WTC11 (cell line): ENCODE measurements at regions not wholly inside any gene's neighbourhood (a gene's known extent, or its start where the extent isn't known, plus 50 kb on each side); places are given as distances from the start of the nearest gene placed in this dataset.

Source experiments
- ATAC-seq: fragments of 200-7000 bp; cut with Tn5 transposase; 2 replicates; pipeline ENCODE4 v1.10.0; 2021; ENCODE audit warnings: mild to moderate bottlenecking, moderate library complexity
- CTCF ChIA-PET: fragments of 300-600 bp; sonication (Branson Sonifier 250); formaldehyde crosslinking; loops from one replicate; lab custom pipeline; 2021; ENCODE audit warnings: antibody characterized with exemption; lab: Charles Lee
- POLR2A ChIA-PET: fragments of 350-600 bp; sonication (Branson Sonifier 250); formaldehyde crosslinking; loops from one replicate; lab custom pipeline; 2021; ENCODE audit warnings: antibody characterized with exemption; lab: Charles Lee
- DNase-seq: peaks from one replicate; pipeline ENCODE4 v3.0.0; 2021; ENCODE audit warnings: low spot score
- H3K27ac Mint-ChIP-seq: 2 replicates; pipeline ENCODE4 v1.8.0; 2021; ENCODE audit warnings: mixed read lengths
- H3K27me3 Mint-ChIP-seq: 2 replicates; pipeline ENCODE4 v1.8.0; 2021; ENCODE audit warnings: low read depth, mild to moderate bottlenecking, moderate library complexity, mixed read lengths
- H3K36me3 Mint-ChIP-seq: 2 replicates; pipeline ENCODE4 v1.8.0; 2021; ENCODE audit warnings: mixed read lengths
- H3K4me1 Mint-ChIP-seq: 2 replicates; pipeline ENCODE4 v1.8.0; 2022; ENCODE audit warnings: mixed read lengths
- H3K4me3 Mint-ChIP-seq: 2 replicates; pipeline ENCODE4 v1.8.0; 2021; ENCODE audit warnings: mild to moderate bottlenecking, moderate library complexity, mixed read lengths
- H3K9me3 Mint-ChIP-seq: 2 replicates; pipeline ENCODE4 v1.8.0; 2021; ENCODE audit warnings: mixed read lengths
- ATF6 ChIP-seq: sonication (generic); formaldehyde crosslinking; IDR thresholded peaks from 2 replicates; pipeline ENCODE4 v1.8.1; 2023; ENCODE audit warnings: mild to moderate bottlenecking, missing genetic modification reagents
- CBFB ChIP-seq: sonication (generic); formaldehyde crosslinking; IDR thresholded peaks from 2 replicates; pipeline ENCODE4 v1.8.1; 2022; ENCODE audit warnings: mild to moderate bottlenecking, low read depth, missing genetic modification reagents
- CREB1 ChIP-seq: sonication (generic); formaldehyde crosslinking; IDR thresholded peaks from 2 replicates; pipeline ENCODE4 v1.8.0; 2023; ENCODE audit warnings: mild to moderate bottlenecking, missing genetic modification reagents
- ERG ChIP-seq: fragments of 250-450 bp; sonication (Bioruptor Pico); IDR thresholded peaks from 2 replicates; pipeline ENCODE4 v1.8.0; 2021; ENCODE audit warnings: mild to moderate bottlenecking
- FOXP1 ChIP-seq: sonication (generic); formaldehyde crosslinking; IDR thresholded peaks from 2 replicates; pipeline ENCODE4 v1.8.0; 2022; ENCODE audit warnings: missing genetic modification reagents, mild to moderate bottlenecking, moderate library complexity, borderline replicate concordance
- MAX ChIP-seq: sonication (generic); formaldehyde crosslinking; IDR thresholded peaks from 2 replicates; pipeline ENCODE4 v1.8.0; 2022; ENCODE audit warnings: mild to moderate bottlenecking, missing genetic modification reagents
- RORB ChIP-seq: fragments of 250-450 bp; sonication (Bioruptor Pico); IDR thresholded peaks from 2 replicates; pipeline ENCODE4 v1.9.0; 2021; ENCODE audit warnings: mild to moderate bottlenecking
- TEAD1 ChIP-seq: sonication (generic); formaldehyde crosslinking; IDR thresholded peaks from 2 replicates; pipeline ENCODE4 v1.8.0; 2022; ENCODE audit warnings: mild to moderate bottlenecking, missing genetic modification reagents
- ZBTB43 ChIP-seq: sonication (generic); formaldehyde crosslinking; IDR thresholded peaks from 2 replicates; pipeline ENCODE4 v1.8.1; 2023; ENCODE audit warnings: mild to moderate bottlenecking, missing genetic modification reagents
- ZMAT4 ChIP-seq: fragments of 250-450 bp; sonication (Bioruptor Pico); IDR thresholded peaks from 2 replicates; pipeline ENCODE4 v1.9.0; 2021; ENCODE audit warnings: mild to moderate bottlenecking
- ZNF232 ChIP-seq: sonication (generic); formaldehyde crosslinking; IDR thresholded peaks from 2 replicates; pipeline ENCODE4 v1.8.0; 2022; ENCODE audit warnings: mild to moderate bottlenecking, missing genetic modification reagents
- ZNF263 ChIP-seq: sonication (generic); formaldehyde crosslinking; IDR thresholded peaks from 2 replicates; pipeline ENCODE4 v1.8.1; 2022; ENCODE audit warnings: low read depth, mild to moderate bottlenecking, moderate library complexity, missing genetic modification reagents
- ZNF317 ChIP-seq: sonication (generic); formaldehyde crosslinking; IDR thresholded peaks from 2 replicates; pipeline ENCODE4 v1.8.1; 2023; ENCODE audit warnings: low read depth, mild to moderate bottlenecking, moderate library complexity, missing genetic modification reagents, borderline replicate concordance
- ZNF423 ChIP-seq: fragments of 250-450 bp; sonication (Bioruptor Pico); IDR thresholded peaks from 2 replicates; pipeline ENCODE4 v2.1.2; 2022; ENCODE audit warnings: mild to moderate bottlenecking, moderate library complexity
- ZNF425 ChIP-seq: fragments of 250-450 bp; sonication (Bioruptor Pico); conservative IDR thresholded peaks from 2 replicates; pipeline ENCODE4 v1.9.0; 2021; ENCODE audit warnings: mild to moderate bottlenecking
- ZNF512 ChIP-seq: sonication (generic); formaldehyde crosslinking; IDR thresholded peaks from 2 replicates; pipeline ENCODE4 v1.8.1; 2022; ENCODE audit warnings: missing genetic modification reagents, borderline replicate concordance
- ZSCAN18 ChIP-seq: fragments of 250-450 bp; sonication (Bioruptor Pico); IDR thresholded peaks from 2 replicates; pipeline ENCODE4 v2.1.2; 2022; ENCODE audit warnings: mild to moderate bottlenecking, moderate library complexity

- TF ChIP-seq ZBTB43 (CRISPR knock-in tag): no peak
Observed at GRCh38 chr6:163779727-163780284, 365.3 kb downstream of the QKI start (continued).

- CTCF ChIA-PET: no interaction called here
- Mint-ChIP-seq H3K4me1 (peaks cover 17% of the 10 kb centered on the region), H3K27ac (no peak overlapping the region), H3K4me3 (no peak overlapping the region), H3K9me3 (no peaks in the 10 kb centered on the region), H3K27me3 (no peaks in the 10 kb centered on the region), H3K36me3 (no peaks in the 10 kb centered on the region)
- TF ChIP-seq TEAD1 (CRISPR knock-in tag) (no peak), CREB1 (no peak), RORB (no peak), ZNF317 (CRISPR knock-in tag) (no peak), ZBTB43 (CRISPR knock-in tag) (no peak), ATF6 (CRISPR knock-in tag) (no peak)
- DNase-seq (no peak), ATAC-seq (no peak)
- POLR2A ChIA-PET: no interaction called here
Observed at GRCh38 chr6:163777716-163778115, 363.2 kb downstream of the QKI start.

- TF ChIP-seq MAX (CRISPR knock-in tag) (no peak), ZNF263 (CRISPR knock-in tag) (no peak), ERG (CRISPR knock-in tag) (no peak), CBFB (CRISPR knock-in tag) (no peak), ZNF232 (no peak), ZNF423 (CRISPR knock-in tag) (no peak), FOXP1 (CRISPR knock-in tag) (no peak), ZNF512 (CRISPR knock-in tag) (no peak), ZMAT4 (CRISPR knock-in tag) (no peak), ATF6 (CRISPR knock-in tag) (no peak), ZSCAN18 (no peak), ZNF425 (no peak)
- no peak overlapping the region for H3K4me3 Mint-ChIP-seq
- H3K27me3 Mint-ChIP-seq: no peaks in the 10 kb centered on the region
- no peak overlapping the region for H3K27ac Mint-ChIP-seq
- no peaks in the 10 kb centered on the region for H3K9me3 Mint-ChIP-seq
- DNase-seq: no peak
- H3K36me3 Mint-ChIP-seq: no peaks in the 10 kb centered on the region
- no peak for ATAC-seq
- peaks cover 13% of the 10 kb centered on the region for H3K4me1 Mint-ChIP-seq
- POLR2A ChIA-PET: no interaction called here
- CTCF ChIA-PET: no interaction called here
Observed at GRCh38 chr6:163776906-163777686, 362.6 kb downstream of the QKI start.
